H1 (cell line): ENCODE measurements at regions not wholly inside any gene's neighbourhood (a gene's known extent, or its start where the extent isn't known, plus 50 kb on each side); places are given as distances from the start of the nearest gene placed in this dataset.

Experiments
- ATF3 ChIP-seq: IDR thresholded peaks from 2 replicates; pipeline ENCODE4 v1.6.1; 2011; ENCODE audit warnings: low read depth, mild to moderate bottlenecking, low read length; ENCODE audit not compliant: insufficient read depth
- CEBPB ChIP-seq: IDR thresholded peaks from 2 replicates; pipeline ENCODE4 v1.6.1; 2012; ENCODE audit warnings: low read depth, low read length
- CTCF ChIP-seq, 3 experiments: IDR thresholded peaks; 1 replicate in 2 of 3; 2 replicates in 1 of 3; pipeline versions ENCODE4 v1.5.1 to v1.6.1; 2011; ENCODE audit warnings: low read length in 3 of 3, mild to moderate bottlenecking in 3 of 3, inconsistent platforms in 2 of 3, low read depth in 1 of 3, moderate library complexity in 1 of 3; ENCODE audit not compliant: insufficient read depth in 1 of 3; ENCODE audit errors: control extremely low read depth in 1 of 3
- EGR1 ChIP-seq: IDR thresholded peaks from 2 replicates; pipeline ENCODE4 v1.6.1; 2011; ENCODE audit warnings: low read depth, low read length, borderline replicate concordance
- EP300 ChIP-seq, 2 experiments: IDR thresholded peaks; 1 replicate in 1 of 2; 2 replicates in 1 of 2; pipeline ENCODE4 v1.6.1; 2011 to 2012; ENCODE audit warnings: low read depth in 2 of 2, low read length in 2 of 2, mild to moderate bottlenecking in 2 of 2, borderline replicate concordance in 1 of 2, inconsistent platforms in 1 of 2, moderate library complexity in 1 of 2
- GABPA ChIP-seq: IDR thresholded peaks from 2 replicates; pipeline ENCODE4 v1.6.1; 2011; ENCODE audit warnings: mild to moderate bottlenecking, low read length, moderate library complexity, borderline replicate concordance; ENCODE audit not compliant: insufficient read depth
- MAX ChIP-seq: IDR thresholded peaks from 2 replicates; pipeline ENCODE4 v1.6.1; 2012; ENCODE audit warnings: inconsistent platforms
- NANOG ChIP-seq: IDR thresholded peaks from 2 replicates; pipeline ENCODE4 v1.6.1; 2011; ENCODE audit warnings: low read length, low read depth, mild to moderate bottlenecking, inconsistent platforms; ENCODE audit not compliant: insufficient read depth, poor library complexity, severe bottlenecking
- POLR2AphosphoS5 ChIP-seq: IDR thresholded peaks from 2 replicates; pipeline ENCODE4 v1.6.1; 2011; ENCODE audit warnings: low read depth, low read length
- RNF2 ChIP-seq: fragments of 200-900, 300-1000 bp; sonication (generic); IDR thresholded peaks from 2 replicates; pipeline ENCODE4 v1.7.1; 2016; ENCODE audit warnings: borderline replicate concordance, low read depth, mild to moderate bottlenecking, antibody characterized with exemption, low read length; ENCODE audit not compliant: poor library complexity, severe bottlenecking; ENCODE audit errors: missing control alignments
- SP1 ChIP-seq: IDR thresholded peaks from 2 replicates; pipeline ENCODE4 v1.6.1; 2011; ENCODE audit warnings: low read depth, low read length

GRCh38 chr7:113727486-113727885, 191.3 kb downstream of the PPP1R3A start:
- TF ChIP-seq SP1 = no peak
- no peak for TF ChIP-seq CTCF (IDR thresholded peaks at IDR 0.05; ENCODE audit: control extremely low read depth in 1 of 3, insufficient read depth in 1 of 3, low read depth in 1 of 3, low read length in 3 of 3)
- TF ChIP-seq EGR1 = no peak
- no peak for TF ChIP-seq EP300 (IDR thresholded peaks at IDR 0.05; ENCODE audit: borderline replicate concordance in 1 of 2, low read depth in 2 of 2, low read length in 2 of 2)
- TF ChIP-seq POLR2AphosphoS5 = no peak
- TF ChIP-seq NANOG = no peak
- TF ChIP-seq ATF3 = no peak
- no peak for TF ChIP-seq CEBPB
- no peak for TF ChIP-seq RNF2
- no peak for TF ChIP-seq GABPA
- no peak for TF ChIP-seq MAX
